HUES6 (cell line): ENCODE measurements at regions not wholly inside any gene's neighbourhood (a gene's known extent, or its start where the extent isn't known, plus 50 kb on each side); places are given as distances from the start of the nearest gene placed in this dataset.
A peak's percentile ranks its signal among the peaks of the same experiment; 100 is the strongest.

Source experiments
- H3K27ac ChIP-seq: 2 replicates; pipeline ENCODE4 v1.7.0; 2013; ENCODE audit warnings: low read depth, mild to moderate bottlenecking, low read length, inconsistent platforms
- H3K27me3 ChIP-seq: 2 replicates; pipeline ENCODE4 v1.6.1; 2013; ENCODE audit warnings: low read length; ENCODE audit not compliant: control insufficient read depth, insufficient read depth
- H3K36me3 ChIP-seq: 2 replicates; pipeline ENCODE4 v1.6.1; 2013; ENCODE audit warnings: low read length; ENCODE audit not compliant: control insufficient read depth, insufficient read depth
- H3K4me1 ChIP-seq: 2 replicates; pipeline ENCODE4 v1.6.1; 2013; ENCODE audit warnings: low read length; ENCODE audit not compliant: control insufficient read depth, insufficient read depth
- H3K4me3 ChIP-seq: 2 replicates; pipeline ENCODE4 v1.5.1; 2013; ENCODE audit warnings: low read depth, low read length
- H3K9ac ChIP-seq: one replicate; pipeline ENCODE4 v1.6.1; 2013; ENCODE audit warnings: mild to moderate bottlenecking, low read length
- H3K9me3 ChIP-seq: 2 replicates; pipeline ENCODE4 v1.6.1; 2013; ENCODE audit warnings: low read depth, low read length; ENCODE audit not compliant: control insufficient read depth, insufficient read depth

DNA sequence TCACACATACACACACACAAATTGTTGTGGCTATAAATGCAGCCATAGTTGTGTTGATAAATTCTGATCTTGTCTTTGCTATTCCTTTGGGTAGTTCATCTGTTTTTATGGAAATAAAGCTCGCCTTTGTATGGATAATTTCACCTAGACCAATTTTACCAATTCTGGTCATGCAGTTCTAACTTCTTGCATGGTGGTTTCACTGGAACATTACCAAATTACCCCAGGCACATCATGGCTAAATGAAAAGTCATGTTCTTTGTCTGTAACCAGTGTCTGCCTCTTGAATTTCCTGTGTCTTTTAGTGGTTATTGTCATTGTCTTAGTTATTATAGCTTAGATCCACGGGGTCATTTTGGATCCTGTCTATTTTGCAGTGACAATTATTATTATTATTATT, 50.3 kb upstream of the TMC1 start:
- Histone ChIP-seq H3K27me3 (no peaks in the 10 kb centered on the region), H3K4me3 (no peak overlapping the region), H3K9me3 (no peaks in the 10 kb centered on the region), H3K4me1 (no peaks in the 10 kb centered on the region), H3K27ac (no peak overlapping the region), H3K36me3 (no peaks in the 10 kb centered on the region), H3K9ac (no peak overlapping the region)

DNA sequence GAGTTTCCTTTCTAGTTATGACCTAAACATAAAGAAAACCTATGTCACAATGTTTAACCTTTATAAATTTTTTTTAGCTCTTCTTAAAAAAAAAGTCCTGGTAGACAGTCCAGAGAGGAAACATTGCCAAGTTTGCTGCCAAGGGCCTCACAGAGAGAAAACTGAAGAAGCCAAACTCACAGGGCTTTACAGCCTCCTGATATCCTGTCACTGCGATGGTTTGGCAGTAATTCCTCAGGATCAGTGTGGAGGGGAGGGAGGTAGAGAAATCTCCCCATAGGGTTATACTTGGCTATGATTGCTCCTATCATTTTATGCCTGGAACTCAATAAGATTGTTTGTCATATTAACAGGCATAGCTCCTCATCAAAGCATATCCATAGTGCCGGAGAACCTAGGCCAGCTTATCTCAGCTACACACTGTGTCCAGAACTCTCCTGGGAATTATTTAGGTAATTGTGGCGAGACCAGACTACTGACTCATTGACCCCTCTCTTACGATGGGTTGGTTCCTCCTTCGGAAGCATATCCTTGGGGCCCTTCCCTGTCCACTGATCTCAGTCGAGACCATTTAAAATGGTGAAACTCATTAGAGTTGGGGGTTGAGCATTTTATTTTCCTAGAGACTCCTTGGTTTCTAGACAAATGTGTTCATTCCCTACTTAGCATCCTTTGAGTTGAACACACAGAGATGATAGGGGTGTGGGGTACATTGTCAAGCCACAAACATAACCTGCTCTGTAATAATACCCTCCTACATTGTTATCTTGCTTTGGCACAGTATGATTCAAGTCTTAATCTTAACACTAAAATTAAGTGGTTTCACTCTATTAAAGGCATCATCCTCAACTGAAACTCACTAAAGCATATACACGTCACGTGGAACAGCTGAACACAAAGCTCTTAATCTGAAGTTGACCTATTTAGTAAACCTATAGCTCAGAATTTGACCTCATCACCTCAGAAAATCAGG, 53.4 kb upstream of the TMC1 start:
- Histone ChIP-seq H3K9ac (no peak overlapping the region), H3K36me3 (no peaks in the 10 kb centered on the region), H3K4me3 (no peak overlapping the region), H3K9me3 (no peaks in the 10 kb centered on the region), H3K27ac (no peak overlapping the region), H3K4me1 (no peaks in the 10 kb centered on the region), H3K27me3 (no peaks in the 10 kb centered on the region)

DNA sequence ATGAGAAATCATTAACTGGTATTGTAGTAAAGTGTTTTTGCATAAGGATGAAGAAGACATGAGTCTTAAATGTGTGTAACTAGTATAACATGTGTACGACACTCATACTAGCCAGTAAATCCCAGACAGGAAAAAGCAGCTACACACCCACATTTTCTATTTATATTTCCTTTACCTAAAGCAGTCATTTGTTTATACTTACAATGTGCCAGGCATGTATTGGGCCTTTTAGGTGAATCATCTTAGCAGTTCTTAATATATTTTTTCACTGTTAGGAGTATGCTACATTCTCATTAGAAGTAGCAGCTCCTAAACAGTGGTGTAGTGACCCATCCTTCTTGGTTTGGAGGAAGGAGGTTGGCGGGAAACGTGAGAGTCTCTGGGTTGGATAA, 55.8 kb upstream of the TMC1 start:
- Histone ChIP-seq H3K27ac (no peak overlapping the region), H3K9me3 (no peaks in the 10 kb centered on the region), H3K4me1 (no peaks in the 10 kb centered on the region; the same call in 1 of the 2 replicates), H3K9ac (no peak overlapping the region), H3K27me3 (no peaks in the 10 kb centered on the region), H3K36me3 (no peaks in the 10 kb centered on the region), H3K4me3 (no peak overlapping the region)

DNA sequence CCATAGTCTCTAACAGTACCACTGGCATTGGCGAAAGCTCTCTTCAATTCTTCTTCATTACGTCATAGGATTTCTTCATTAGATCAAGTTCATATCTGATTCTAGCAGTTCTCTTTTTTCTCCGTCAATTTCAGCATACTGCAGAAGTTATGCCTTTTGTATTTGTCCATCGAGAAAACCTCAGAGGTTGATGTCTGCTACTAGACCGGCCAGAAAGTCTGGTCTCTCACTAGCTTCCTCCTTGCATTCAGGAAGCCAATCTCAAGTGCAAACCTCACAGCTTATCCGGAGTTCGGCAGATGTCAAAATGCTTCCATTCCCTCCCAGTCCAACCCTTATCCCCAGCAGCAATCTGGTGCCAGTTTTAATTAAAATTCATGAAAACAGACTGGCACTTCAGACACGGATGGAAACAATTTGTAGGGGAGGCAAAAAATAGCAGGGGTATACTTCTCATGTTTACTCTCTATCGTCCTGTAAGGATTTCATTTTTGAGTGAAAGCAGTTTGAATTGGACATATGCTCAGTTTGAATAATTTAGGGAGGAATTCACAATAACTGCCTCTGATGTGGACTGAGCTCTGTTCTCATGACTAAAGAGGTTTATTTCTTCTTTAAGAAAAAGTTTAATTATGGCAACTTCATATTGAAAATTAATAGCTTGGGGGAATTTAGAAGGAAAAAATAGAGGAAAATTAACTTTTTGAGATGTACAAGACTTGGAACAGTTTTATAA, 56.4 kb upstream of the TMC1 start:
- Histone ChIP-seq H3K36me3 (no peaks in the 10 kb centered on the region), H3K9ac (no peak overlapping the region), H3K27ac (no peak overlapping the region), H3K27me3 (no peaks in the 10 kb centered on the region), H3K4me3 (no peak overlapping the region), H3K9me3 (no peaks in the 10 kb centered on the region), H3K4me1 (no peaks in the 10 kb centered on the region; the same call in 1 of the 2 replicates)

DNA sequence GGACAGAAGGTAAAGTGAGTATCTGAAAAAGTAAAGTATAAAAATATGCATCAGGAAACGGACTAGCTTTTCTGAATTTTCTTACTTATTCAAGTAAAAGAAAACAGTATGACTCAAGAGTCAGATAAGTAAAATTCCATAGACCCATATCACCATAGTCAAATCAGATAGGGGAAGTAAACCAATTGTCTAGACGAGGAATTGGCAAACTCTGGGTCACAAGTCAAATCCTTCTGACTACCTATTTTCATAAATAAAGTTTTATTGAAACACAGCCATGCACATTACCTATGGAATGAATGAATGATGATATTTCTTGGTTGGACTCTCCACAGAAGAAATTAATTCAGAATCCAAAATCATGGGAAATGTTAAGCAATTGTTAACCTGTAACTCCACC, 59.1 kb upstream of the TMC1 start:
- H3K27ac ChIP-seq: no peak overlapping the region
- H3K9ac ChIP-seq: no peak overlapping the region
- no peaks in the 10 kb centered on the region for H3K9me3 ChIP-seq
- H3K27me3 ChIP-seq: no peaks in the 10 kb centered on the region
- H3K4me3 ChIP-seq: no peak overlapping the region
- H3K4me1 ChIP-seq: no peaks in the 10 kb centered on the region; the same call in 1 of the 2 replicates
- H3K36me3 ChIP-seq: no peaks in the 10 kb centered on the region

DNA sequence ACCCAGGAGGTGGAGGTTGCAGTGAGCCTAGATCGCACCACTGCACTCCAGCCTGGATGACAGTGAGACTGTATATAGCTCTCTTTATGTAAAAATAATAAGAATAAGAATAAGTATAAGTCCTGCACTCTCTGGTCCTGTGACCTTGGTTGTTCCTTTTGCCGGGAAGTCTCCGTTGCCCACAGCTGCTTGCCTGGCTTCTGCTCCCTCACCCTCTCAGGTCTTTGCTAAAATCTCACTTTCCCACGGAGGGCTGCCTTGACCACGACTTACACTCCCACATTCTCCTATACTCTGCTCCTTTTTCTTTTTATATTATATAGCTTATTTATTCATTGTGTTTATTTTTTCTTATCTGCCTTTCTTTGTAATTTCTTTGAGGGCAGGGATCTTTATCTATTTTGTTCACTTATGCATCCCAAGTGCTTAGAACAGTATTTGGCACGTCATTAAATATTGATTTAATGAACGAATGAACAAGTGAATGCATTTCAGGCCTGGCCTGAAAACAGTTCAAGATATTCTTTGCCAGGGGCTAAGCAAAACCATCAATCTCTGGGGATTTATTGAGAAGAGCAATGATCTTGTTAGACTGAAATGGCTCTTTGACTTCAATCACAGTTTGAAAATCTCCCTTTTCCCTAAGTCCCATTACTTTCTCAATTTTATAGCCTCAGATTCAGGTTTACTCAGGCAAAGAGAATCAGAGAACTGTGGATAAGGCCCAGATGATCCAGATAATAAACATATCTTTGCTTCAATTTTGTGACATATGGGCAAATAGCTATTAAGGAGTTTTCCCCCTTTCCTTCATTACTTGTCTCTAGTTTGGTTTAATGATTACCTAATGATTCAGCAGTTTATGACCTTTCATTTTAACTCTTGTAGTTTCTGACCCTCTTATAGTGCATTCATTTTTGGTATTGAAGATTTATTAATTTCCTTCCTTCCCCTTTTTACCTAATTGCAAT, 60.8 kb upstream of the TMC1 start:
- Histone ChIP-seq H3K9ac (no peak overlapping the region), H3K36me3 (no peaks in the 10 kb centered on the region), H3K27ac (no peak overlapping the region), H3K27me3 (no peaks in the 10 kb centered on the region), H3K9me3 (no peaks in the 10 kb centered on the region), H3K4me1 (peaks cover 2% of the 10 kb centered on the region), H3K4me3 (no peak overlapping the region)

DNA sequence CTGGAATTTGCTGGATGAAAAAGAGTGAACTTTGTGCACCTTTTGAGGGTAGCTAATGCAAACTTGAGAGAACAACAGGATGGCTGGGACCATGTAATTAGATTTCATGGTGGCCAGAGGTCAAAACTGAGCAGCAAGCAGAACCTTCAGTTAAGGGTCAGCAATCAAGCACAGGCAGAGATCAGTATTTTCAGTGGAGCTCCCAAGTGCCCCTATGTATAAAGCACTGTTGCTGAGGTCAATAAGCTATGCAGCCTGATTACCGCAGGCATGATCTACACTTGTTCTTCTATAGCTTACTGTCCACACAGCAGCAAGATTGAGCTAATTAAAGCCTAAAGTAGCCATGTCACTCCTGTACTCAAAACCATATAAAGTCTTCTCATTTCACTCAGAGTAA, 62.1 kb upstream of the TMC1 start:
- H3K27ac ChIP-seq: no peak overlapping the region
- H3K27me3 ChIP-seq: no peaks in the 10 kb centered on the region
- no peak overlapping the region for H3K4me3 ChIP-seq
- no peaks in the 10 kb centered on the region for H3K36me3 ChIP-seq
- peaks cover 15% of the 10 kb centered on the region for H3K4me1 ChIP-seq
- no peak overlapping the region for H3K9ac ChIP-seq
- H3K9me3 ChIP-seq: no peaks in the 10 kb centered on the region

DNA sequence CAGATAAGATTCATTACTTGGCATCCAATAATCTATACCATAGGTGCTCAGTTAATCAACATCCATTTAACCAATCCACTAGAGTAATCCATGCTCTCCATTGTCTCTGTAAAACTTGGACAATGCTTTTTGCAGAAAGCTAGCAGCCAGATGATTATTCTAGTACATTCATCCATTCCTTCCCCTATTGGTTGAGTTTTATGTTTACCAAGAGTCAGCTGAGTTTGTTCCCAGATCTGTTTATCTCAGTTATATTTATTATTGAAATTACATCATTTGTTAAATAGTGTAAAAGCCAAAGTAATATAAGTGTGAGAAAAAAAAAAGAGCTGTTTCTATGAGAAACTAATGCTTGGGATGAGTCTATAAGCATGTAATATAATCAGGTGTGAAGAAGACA, 63.3 kb upstream of the TMC1 start:
- H3K27me3 ChIP-seq: no peaks in the 10 kb centered on the region
- no peak overlapping the region for H3K4me3 ChIP-seq
- peaks cover 20% of the 10 kb centered on the region for H3K4me1 ChIP-seq
- no peak overlapping the region for H3K27ac ChIP-seq
- H3K9ac ChIP-seq: no peak overlapping the region
- no peaks in the 10 kb centered on the region for H3K9me3 ChIP-seq
- H3K36me3 ChIP-seq: no peaks in the 10 kb centered on the region

DNA sequence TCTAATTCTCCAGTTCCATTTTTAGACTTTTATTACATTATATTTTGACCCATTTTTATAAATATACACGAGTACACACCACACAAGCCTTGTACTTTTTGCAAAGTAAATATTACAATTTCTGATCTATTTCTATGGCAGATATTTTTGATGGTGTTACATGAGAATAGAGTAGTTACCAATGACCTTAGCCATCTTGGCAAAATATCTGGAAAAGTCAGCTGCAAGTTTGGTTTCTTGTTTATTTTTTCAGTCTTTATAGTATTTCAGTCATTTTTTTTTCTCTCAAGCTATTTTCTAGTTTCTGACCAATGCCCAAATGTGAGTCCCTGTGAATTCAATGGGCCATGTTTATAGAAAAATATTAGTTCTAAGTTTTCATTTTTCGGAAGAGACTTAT, 64.0 kb upstream of the TMC1 start:
- H3K9ac ChIP-seq: no peak overlapping the region
- H3K4me1 ChIP-seq: peaks cover 20% of the 10 kb centered on the region
- no peak overlapping the region for H3K27ac ChIP-seq
- H3K36me3 ChIP-seq: no peaks in the 10 kb centered on the region
- no peaks in the 10 kb centered on the region for H3K27me3 ChIP-seq
- no peaks in the 10 kb centered on the region for H3K9me3 ChIP-seq
- H3K4me3 ChIP-seq: no peak overlapping the region

DNA sequence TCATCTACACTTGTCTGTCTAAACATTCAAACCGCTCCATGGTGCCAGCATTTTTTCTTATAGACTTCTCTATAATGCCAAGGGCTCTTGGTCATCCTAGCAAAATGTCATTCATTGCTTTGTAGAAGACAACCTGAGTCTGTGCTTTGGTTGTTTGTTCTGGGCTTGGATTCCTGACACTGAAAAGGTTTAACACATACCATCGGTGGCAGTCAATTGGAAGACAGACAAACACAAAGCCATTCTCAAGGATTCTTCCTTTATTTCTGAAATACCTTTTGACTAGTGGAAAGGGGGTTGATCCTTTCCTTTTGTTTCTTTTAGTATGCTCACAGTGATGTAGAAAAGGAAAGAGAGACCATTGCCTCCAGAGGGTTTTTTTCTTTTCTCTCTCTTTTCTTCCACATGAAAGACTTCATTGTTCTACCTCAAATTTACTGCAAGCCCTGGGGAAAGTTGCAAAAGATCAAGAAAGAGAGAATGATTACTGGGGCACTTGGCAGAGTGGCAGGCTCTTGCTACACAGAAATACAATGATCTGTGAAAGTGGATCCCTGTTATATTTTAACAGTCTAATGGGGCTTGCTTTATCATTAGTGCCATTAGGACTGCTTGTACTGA, 66.4 kb upstream of the TMC1 start:
- Histone ChIP-seq H3K27me3 (no peaks in the 10 kb centered on the region), H3K27ac (peak overlapping the region; percentile 77), H3K9me3 (no peaks in the 10 kb centered on the region), H3K9ac (peak overlapping the region; percentile 14), H3K4me3 (no peak overlapping the region), H3K4me1 (peaks cover 20% of the 10 kb centered on the region), H3K36me3 (no peaks in the 10 kb centered on the region)
